GDM1 (cell line): ENCODE measurements at regions not wholly inside any gene's neighbourhood (a gene's known extent, or its start where the extent isn't known, plus 50 kb on each side); places are given as distances from the start of the nearest gene placed in this dataset.
"Not testable (repeated sequence)": the region's sequence is repeated elsewhere in the genome, so short reads cannot be mapped to it uniquely, and the experiment has no call there.

Experiments used
- DNase-seq: peaks from one replicate; lab custom pipeline; 2025; lab: John Stamatoyannopoulos, UW

DNA sequence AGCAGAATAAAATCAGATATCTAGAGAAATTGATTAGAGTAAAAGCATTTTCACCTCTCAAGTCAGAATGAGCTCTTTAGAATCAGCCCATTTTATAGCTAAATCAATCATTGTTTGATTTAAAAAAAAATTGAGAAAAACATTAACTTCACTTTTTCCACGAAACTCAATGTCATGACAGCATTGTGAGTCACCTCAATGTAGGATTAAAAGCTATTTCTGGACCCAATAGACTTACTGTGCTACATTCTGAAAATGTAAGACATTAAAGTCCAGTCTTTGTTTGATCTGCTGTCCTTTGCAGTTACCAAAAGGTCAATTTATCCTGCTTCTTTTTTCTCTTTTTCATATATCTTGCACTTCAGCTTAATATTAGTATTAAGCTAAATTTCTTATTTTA lies 519.4 kb upstream of the ZNF337 start:
- no peak for DNase-seq

DNA sequence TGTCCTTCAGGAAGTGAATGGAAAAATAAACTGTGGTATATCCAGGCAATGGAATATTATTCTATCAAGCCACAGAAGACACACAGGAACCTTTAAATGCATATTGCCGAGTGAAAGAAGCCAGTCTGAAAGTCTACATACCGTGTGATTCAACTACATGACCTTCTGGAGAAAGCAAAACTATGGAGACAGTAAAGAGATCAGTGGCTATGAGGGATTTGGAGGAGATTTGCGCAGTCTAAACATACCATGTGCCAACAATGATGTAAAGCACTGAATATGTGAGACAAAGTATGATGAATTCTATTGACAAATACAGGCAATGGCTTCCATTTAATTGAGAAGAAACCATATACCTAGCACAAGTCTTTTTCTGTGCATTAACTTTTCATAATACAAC lies 518.3 kb upstream of the ZNF337 start:
- no peak for DNase-seq

DNA sequence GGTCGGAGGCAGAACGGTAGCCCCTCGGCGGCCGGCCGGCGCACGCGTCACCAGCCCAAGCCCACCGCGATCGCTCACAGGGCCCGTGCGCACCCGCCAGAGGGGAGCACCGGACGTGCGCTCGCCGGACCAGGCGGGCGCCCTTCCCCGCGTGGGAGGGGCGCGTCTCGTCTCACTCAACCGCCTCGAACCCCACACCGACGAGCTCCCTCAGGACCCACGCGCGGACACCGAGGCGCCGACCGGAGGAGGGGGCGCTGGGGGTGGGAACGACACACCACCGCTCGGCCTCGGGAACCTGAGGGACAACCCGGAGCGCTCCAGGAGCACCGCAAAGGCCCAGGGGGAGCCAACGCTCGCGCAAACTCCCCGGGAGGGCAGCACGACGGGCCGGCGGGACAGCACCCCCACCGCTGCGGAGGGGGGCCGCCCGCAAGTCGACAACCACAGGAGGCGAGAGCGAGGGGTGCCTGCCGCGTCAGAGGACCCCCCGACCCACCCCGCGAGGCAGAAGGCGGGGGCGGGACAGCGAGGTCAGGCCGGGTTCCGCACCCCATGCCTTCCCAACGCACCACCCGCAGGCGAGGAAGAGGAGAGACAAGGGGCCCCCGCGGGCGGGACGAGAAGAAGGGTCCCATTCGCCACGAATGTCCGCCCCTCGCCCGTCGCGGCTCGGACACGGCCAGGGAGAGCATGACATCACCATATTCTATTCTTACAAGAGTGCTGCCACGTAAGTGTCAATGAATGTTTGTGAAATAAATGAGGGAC lies 512.7 kb upstream of the ZNF337 start:
- DNase-seq = no peak

GRCh38 chr20:26208296-26209091 lies 511.8 kb upstream of the ZNF337 start:
- DNase-seq = no peak

DNA sequence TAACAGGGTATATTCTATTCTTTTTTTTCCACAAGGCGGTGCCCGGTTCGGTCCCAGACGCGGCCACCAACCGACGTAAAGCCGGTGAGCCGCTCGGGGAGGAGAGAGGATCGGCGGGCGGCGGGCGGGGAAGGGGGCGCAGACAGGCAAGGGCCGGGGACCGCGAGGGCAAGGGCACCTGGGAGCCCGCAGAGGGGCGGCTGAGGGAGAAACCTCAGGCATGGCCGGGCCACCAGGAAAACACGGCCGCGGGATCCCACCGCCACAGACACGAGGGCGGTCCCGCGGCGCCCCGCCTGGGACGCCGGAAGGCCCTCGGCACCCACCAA lies 511.3 kb upstream of the ZNF337 start:
- DNase-seq = not testable (repeated sequence)

DNA sequence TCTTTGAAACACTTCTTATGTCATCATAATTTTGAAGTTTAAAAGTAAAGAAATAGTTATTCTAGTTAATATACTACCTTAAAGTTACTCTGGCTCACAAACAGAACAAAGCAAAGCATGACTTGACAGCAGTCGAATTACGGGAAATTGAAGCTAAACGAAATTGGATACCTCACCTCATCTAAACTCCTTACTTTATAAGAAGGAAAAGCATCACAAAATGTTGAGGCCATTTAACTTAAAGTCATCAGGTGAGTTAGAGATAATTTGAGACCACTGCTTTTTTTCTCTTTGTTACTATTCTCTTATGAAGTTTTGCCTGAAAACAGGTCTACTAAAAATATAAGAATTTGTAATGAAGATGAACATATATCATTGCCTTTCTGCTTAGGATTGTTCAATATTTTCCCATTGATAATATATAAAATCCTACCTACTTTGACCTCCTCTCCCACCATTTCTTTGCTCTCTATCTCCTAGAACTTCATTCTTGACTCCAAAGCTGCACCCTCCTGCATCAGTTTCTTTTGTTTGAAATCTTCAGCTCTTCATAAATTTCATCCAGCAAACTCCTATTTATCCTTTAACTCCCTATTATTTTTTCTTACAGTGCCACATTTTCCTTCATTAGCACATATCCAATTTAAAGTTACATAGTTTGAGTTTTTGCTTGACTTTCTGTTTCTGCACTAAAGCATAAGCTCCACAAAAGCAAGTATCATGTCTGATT lies 510.7 kb upstream of the ZNF337 start:
- DNase-seq = no peak

DNA sequence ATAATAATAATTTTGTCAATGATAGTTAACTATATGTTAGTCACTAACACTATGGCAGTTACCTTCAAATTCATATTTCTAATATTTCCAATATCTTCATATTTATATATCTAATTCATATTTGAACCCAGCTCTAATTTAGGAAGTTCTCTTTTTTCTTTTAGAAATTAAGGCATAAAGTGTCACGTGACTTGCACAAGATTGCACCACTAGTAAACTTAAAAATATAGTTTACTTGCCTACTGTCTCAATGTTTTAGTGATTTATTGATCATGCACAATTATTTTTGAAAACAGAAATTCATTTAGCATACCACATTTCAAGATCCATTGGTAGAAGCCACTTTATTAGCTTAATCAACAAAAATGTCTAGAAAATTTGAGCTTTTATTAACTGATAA lies 508.7 kb upstream of the ZNF337 start:
- no peak for DNase-seq

GRCh38 chr20:26201026-26201425 lies 504.4 kb upstream of the ZNF337 start:
- not testable (repeated sequence) for DNase-seq

DNA sequence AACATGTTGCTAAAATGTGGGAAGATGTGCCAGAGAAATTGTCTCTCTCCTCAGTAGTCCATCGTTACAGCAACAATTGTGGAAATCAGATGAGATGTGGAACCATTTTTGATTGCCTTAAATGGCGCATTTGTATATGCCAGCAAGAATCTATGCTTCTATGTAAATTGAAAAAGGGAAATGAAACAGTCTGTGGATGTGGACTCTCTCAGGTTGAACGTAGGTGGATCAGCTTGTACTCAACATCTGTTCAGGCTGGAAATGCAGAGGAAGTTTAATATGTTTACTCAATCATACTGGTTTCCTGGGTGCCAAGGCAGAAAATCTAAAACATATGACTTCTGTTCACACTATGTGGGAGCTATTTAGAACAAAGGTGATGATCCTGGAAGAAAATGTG lies 490.7 kb upstream of the ZNF337 start:
- DNase-seq = not testable (repeated sequence)

- not testable (repeated sequence) for DNase-seq
Measured at GRCh38 chr20:26183720-26184119, 487.1 kb upstream of the ZNF337 start.

GRCh38 chr20:26181364-26181763 lies 484.7 kb upstream of the ZNF337 start:
- not testable (repeated sequence) for DNase-seq

DNA sequence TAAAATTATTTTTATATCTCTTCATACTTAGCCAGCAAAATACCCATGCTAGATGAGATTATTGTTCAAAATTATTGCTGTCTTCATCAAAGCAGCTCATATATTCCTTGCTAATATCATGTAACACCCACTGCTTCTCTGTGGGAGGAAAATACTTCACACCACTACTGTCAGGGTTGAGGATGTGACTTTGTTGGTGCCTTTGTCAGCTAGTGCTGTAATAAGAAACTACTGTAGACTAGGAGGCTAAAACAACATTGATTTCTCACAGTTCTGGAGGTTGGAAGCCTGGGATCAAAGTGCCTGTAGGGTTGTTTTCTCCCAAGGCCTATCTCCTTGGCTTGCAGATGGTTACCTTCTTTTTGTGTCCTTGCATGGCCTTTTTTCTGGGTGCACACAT lies 475.2 kb upstream of the ZNF337 start:
- not testable (repeated sequence) for DNase-seq

DNA sequence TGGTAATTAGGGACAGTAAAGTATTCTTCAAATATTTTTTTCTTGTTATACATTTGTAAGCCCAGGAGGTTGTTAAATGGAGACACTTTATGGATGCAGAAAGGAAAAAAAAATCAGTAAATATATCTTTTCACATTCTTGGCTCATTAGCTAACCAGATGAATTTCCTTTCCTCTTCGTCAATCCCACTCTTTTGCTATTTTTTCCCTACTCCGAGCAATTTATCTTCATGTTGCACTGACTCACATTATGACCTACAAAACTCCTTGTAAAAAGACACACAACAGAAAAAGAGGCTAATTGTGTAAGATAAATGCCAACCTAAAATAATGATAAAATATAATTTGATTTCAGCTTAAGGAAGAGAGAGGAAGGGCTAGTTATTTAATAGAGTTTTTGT lies 472.9 kb upstream of the ZNF337 start:
- no peak for DNase-seq

GRCh38 chr20:26167499-26167898 lies 470.8 kb upstream of the ZNF337 start:
- no peak for DNase-seq

DNA sequence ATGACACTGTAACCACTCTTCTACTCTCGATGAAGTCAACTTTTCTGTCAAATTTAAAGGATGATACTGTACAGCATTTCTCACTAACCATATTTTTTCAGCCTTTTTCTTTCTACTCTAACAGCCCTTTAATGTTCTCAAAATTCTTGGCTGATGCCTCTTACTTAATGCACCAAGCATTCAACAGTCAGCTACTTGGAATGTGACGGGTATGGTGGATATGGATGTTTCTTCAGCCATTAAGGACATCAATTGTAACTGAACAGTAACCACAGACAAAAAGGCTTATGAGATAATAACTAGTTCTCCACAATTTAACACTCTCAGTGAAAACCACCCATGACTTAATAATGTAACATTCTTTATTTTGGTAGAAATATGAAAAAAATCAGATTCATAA lies 467.2 kb upstream of the ZNF337 start:
- no peak for DNase-seq

- DNase-seq = not testable (repeated sequence)
Measured at GRCh38 chr20:26163151-26163550, 466.5 kb upstream of the ZNF337 start.

DNA sequence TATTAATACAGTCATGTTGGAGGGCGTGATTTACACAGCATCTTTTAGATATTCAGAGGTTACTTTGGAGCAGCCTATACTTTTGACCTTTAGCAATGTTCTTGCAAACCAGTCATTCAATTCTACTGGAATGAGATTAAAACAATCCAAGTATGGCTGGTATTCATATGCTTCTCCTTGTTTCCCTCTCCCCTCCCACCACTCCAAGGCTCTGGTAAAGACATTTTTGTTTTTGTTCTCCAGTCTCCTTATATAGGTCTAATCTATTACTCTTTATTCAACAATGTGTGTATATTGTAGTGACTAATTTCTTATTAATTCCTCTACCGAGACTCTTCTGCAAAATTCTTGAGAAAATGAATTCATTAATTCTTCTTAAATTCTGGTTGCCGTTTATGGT lies 465.1 kb upstream of the ZNF337 start:
- DNase-seq = not testable (repeated sequence)

GRCh38 chr20:26160916-26161315 lies 464.3 kb upstream of the ZNF337 start:
- DNase-seq = not testable (repeated sequence)

- DNase-seq = no peak
Measured at GRCh38 chr20:26154224-26154623, 457.6 kb upstream of the ZNF337 start.

DNA sequence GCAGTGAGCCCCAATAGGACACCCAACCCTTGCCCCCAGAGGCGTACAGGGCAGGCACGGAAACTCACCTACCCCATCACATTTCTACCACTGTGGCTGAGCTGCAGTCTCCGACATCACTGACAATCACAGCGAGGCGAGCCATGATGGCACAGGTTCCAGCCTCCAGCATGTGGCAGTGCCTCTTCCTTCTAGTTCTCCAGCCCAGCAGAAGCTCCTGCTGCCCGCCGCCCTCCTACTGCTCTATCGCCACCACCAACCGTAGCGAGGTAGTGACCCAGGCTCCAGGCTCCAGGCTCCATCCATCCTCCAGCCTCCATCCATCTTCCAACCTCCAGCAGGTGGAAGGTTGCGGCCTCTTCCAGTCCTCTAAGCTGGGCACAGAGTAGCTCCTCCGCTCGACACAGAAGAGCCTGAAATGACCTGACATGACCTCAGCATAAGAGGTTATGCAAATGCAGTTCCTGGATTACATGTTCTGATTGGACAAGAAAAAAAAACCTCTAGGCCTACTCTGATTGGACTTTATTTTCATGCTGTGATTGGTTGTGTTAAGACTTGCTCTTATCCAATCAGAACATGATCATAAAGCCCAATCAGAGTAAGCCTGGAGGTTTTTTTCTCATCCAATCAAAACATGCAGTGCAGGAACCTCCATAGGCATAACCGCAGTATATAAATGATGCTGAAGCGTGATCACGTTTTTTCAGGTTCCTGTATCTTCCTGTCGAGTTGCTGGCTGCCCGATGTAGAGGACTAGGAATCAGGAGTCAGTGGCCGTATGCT lies 438.9 kb upstream of the ZNF337 start:
- no peak for DNase-seq

DNA sequence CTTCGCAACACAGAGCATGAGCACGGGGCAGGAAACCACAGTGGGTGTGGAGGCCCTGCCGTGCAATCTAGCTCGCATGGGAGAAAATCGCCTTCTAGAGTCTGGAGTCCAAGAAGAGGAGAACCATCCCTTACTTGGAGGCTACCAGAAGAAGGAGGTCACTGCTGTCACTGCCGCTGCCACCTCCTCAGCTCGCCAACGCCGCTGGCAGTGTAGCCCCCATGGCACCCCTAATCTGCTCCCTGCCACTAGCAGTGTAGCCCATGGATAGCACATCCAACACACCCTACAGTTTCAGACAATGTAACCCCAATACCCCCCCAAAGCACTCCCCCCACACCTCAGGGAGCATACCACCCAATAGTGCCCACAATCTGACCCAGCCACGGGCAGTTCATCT lies 438.0 kb upstream of the ZNF337 start:
- DNase-seq = no peak

GRCh38 chr20:26133794-26134193 lies 437.1 kb upstream of the ZNF337 start:
- DNase-seq = not testable (repeated sequence)
